DOHH2 (cell line): ENCODE measurements at regions not wholly inside any gene's neighbourhood (a gene's known extent, or its start where the extent isn't known, plus 50 kb on each side); places are given as distances from the start of the nearest gene placed in this dataset.
"Not testable (repeated sequence)": the region's sequence is repeated elsewhere in the genome, so short reads cannot be mapped to it uniquely, and the experiment has no call there.

Experiments used
- H3F3A ChIP-seq: fragments of 200-600 bp; sonication (generic), shearing (Covaris generic); 2 replicates; pipeline ENCODE4 v1.6.0; 2016; ENCODE audit warnings: antibody characterized with exemption, mild to moderate bottlenecking; ENCODE audit not compliant: control insufficient read depth, insufficient read depth
- H3K27ac ChIP-seq: fragments of 200-600 bp; sonication (generic); 2 replicates; pipeline ENCODE4 v1.5.1; 2014; ENCODE audit warnings: low read depth, mild to moderate bottlenecking, low read length, moderate library complexity
- H3K27me3 ChIP-seq: fragments of 200-600 bp; sonication (generic); 2 replicates; pipeline ENCODE4 v1.6.1; 2014; ENCODE audit warnings: mild to moderate bottlenecking, low read length, mixed read lengths; ENCODE audit not compliant: control insufficient read depth
- H3K36me3 ChIP-seq: fragments of 200-600 bp; sonication (generic); 2 replicates; pipeline ENCODE4 v1.6.1; 2014; ENCODE audit warnings: mild to moderate bottlenecking, low read length, moderate library complexity, mixed read lengths; ENCODE audit not compliant: control insufficient read depth
- H3K4me1 ChIP-seq: fragments of 200-600 bp; sonication (generic); 2 replicates; pipeline ENCODE4 v1.6.1; 2014; ENCODE audit warnings: mild to moderate bottlenecking, low read length, mixed read lengths; ENCODE audit not compliant: control insufficient read depth
- H3K4me2 ChIP-seq: fragments of 200-600 bp; sonication (generic); 2 replicates; pipeline ENCODE4 v1.6.0; 2014; ENCODE audit warnings: mild to moderate bottlenecking, low read length, moderate library complexity
- H3K4me3 ChIP-seq: fragments of 200-600 bp; sonication (generic); 2 replicates; pipeline ENCODE4 v1.5.1; 2014; ENCODE audit warnings: mild to moderate bottlenecking, low read length, mixed read lengths
- H3K79me2 ChIP-seq: fragments of 200-600 bp; sonication (generic); 2 replicates; pipeline ENCODE4 v1.6.1; 2014; ENCODE audit warnings: mild to moderate bottlenecking, low read length, mixed read lengths; ENCODE audit not compliant: control insufficient read depth
- H3K9me2 ChIP-seq: fragments of 200-600 bp; sonication (generic); replicated peaks from 2 replicates; pipeline ENCODE4 v1.6.1; 2014; ENCODE audit warnings: mild to moderate bottlenecking, low read length, mixed read lengths; ENCODE audit not compliant: control insufficient read depth
- H3K9me3 ChIP-seq: fragments of 200-600 bp; sonication (generic); 2 replicates; pipeline ENCODE4 v1.6.1; 2014; ENCODE audit warnings: antibody characterized with exemption, low read length, mixed read lengths; ENCODE audit not compliant: control insufficient read depth, insufficient read depth
- H4K20me1 ChIP-seq: fragments of 200-600 bp; sonication (generic); 2 replicates; pipeline ENCODE4 v1.6.0; 2014; ENCODE audit warnings: low read depth, mild to moderate bottlenecking, antibody characterized with exemption, low read length, moderate library complexity; ENCODE audit not compliant: control insufficient read depth, insufficient read depth
- CTCF ChIP-seq: fragments of 200-600 bp; sonication (generic); IDR thresholded peaks from one replicate; pipeline ENCODE4 v1.5.1; 2014; ENCODE audit warnings: antibody characterized with exemption, mild to moderate bottlenecking, low read depth, low read length; ENCODE audit not compliant: poor library complexity, severe bottlenecking
- EZH2phosphoT487 ChIP-seq: fragments of 200-600 bp; sonication (generic); IDR thresholded peaks from 2 replicates; pipeline ENCODE4 v1.6.1; 2017; ENCODE audit warnings: borderline replicate concordance, mild to moderate bottlenecking, antibody characterized with exemption, low read length, moderate library complexity, mixed read lengths

- H3K36me3 ChIP-seq = no peaks in the 10 kb centered on the region
- H3K27ac ChIP-seq = no peak overlapping the region
- TF ChIP-seq CTCF = no peak
- TF ChIP-seq EZH2phosphoT487 = no peak
Observed at GRCh38 chr6:113365191-113365590, 492.0 kb upstream of the MARCKS start.

GRCh38 chr6:113366505-113366904, 490.6 kb upstream of the MARCKS start:
- Histone ChIP-seq H3K27ac (no peak overlapping the region), H3K4me1 (no peaks in the 10 kb centered on the region), H3K79me2 (no peaks in the 10 kb centered on the region), H3F3A (no peaks in the 10 kb centered on the region), H3K9me3 (no peaks in the 10 kb centered on the region), H3K4me2 (no peak overlapping the region), H3K9me2 (no peaks in the 10 kb centered on the region), H4K20me1 (no peaks in the 10 kb centered on the region), H3K27me3 (no peaks in the 10 kb centered on the region), H3K4me3 (no peak overlapping the region), H3K36me3 (no peaks in the 10 kb centered on the region)
- no peak for TF ChIP-seq CTCF
- no peak for TF ChIP-seq EZH2phosphoT487

More at GRCh38 chr6:113365191-113365590, 492.0 kb upstream of the MARCKS start:
- Histone ChIP-seq H3K4me3 (no peak overlapping the region), H3K9me2 (no peaks in the 10 kb centered on the region), H3K4me1 (no peaks in the 10 kb centered on the region), H3K79me2 (no peaks in the 10 kb centered on the region), H3K4me2 (no peak overlapping the region), H4K20me1 (no peaks in the 10 kb centered on the region), H3K9me3 (no peaks in the 10 kb centered on the region), H3F3A (no peaks in the 10 kb centered on the region), H3K27me3 (no peaks in the 10 kb centered on the region)

GRCh38 chr6:113370508-113371502, 486.3 kb upstream of the MARCKS start:
- Histone ChIP-seq H4K20me1 (no peaks in the 10 kb centered on the region), H3K4me2 (no peak overlapping the region), H3K9me3 (no peaks in the 10 kb centered on the region), H3K27me3 (no peaks in the 10 kb centered on the region), H3F3A (no peaks in the 10 kb centered on the region), H3K27ac (no peak overlapping the region), H3K79me2 (no peaks in the 10 kb centered on the region), H3K4me3 (no peak overlapping the region), H3K9me2 (no peaks in the 10 kb centered on the region), H3K36me3 (no peaks in the 10 kb centered on the region), H3K4me1 (no peaks in the 10 kb centered on the region)
- no peak for TF ChIP-seq EZH2phosphoT487
- no peak for TF ChIP-seq CTCF

- not testable (repeated sequence) for H3F3A ChIP-seq, H3K9me3 ChIP-seq, H3K4me3 ChIP-seq, H3K27ac ChIP-seq, H3K79me2 ChIP-seq, H3K9me2 ChIP-seq, H4K20me1 ChIP-seq, H3K27me3 ChIP-seq, H3K4me2 ChIP-seq, H3K4me1 ChIP-seq, H3K36me3 ChIP-seq
Observed at GRCh38 chr6:113375466-113375865, 481.7 kb upstream of the MARCKS start.
